ENCODE measurements at regions not wholly inside any gene's neighbourhood (a gene's known extent, or its start where the extent isn't known, plus 50 kb on each side); places are given as distances from the start of the nearest gene placed in this dataset.

GRCh38 chrX:145990051-145990450, 172.4 kb downstream of the SLITRK2 start:
- Histone ChIP-seq H2BK5ac (ENCODE audit: insufficient read length, low read length) (no peak overlapping the region), H2BK12ac (ENCODE audit: insufficient read length, low read depth, low read length) (no peak overlapping the region), H3T11ph (ENCODE audit: low read length) (no peak overlapping the region), H4K8ac (replicated peaks; ENCODE audit: insufficient read length, low read depth, low read length) (no peak overlapping the region), H3K4me2 (ENCODE audit: insufficient read depth, insufficient read length, low read length) (no peak overlapping the region), H2AFZ (ENCODE audit: low read length) (no peak overlapping the region), H2BK20ac (ENCODE audit: low read depth, low read length, poor library complexity, severe bottlenecking) (no peak overlapping the region), H2BK15ac (ENCODE audit: low read depth, low read length) (no peak overlapping the region), H3K56ac (ENCODE audit: insufficient read length, low read depth, low read length) (no peak overlapping the region), H4K91ac (ENCODE audit: insufficient read length, low read depth, low read length) (no peak overlapping the region), H3K9ac (ENCODE audit: extremely low read depth, insufficient read length, low read length) (no peak overlapping the region), H3K23me2 (ENCODE audit: insufficient read length, low read depth, low read length, poor library complexity, severe bottlenecking) (no peaks in the 10 kb centered on the region), H3K23ac (ENCODE audit: insufficient read length, low read depth, low read length) (no peak overlapping the region), H3K14ac (ENCODE audit: insufficient read depth, low read length) (no peak overlapping the region), H3K79me1 (ENCODE audit: insufficient read depth, low read depth, low read length, poor library complexity, severe bottlenecking) (no peaks in the 10 kb centered on the region), H3K27ac (ENCODE audit: insufficient read length, low read depth, low read length) (no peak overlapping the region), H3K4me1 (ENCODE audit: insufficient read depth, low read length) (no peaks in the 10 kb centered on the region), H2AK5ac (ENCODE audit: insufficient read length, low read length) (no peak overlapping the region), H3K18ac (ENCODE audit: insufficient read length, low read depth, low read length) (no peak overlapping the region), H4K20me1 (ENCODE audit: control insufficient read depth, insufficient read depth, insufficient read length) (no peaks in the 10 kb centered on the region), H2BK120ac (ENCODE audit: low read depth, low read length, poor library complexity, severe bottlenecking) (no peak overlapping the region), H3K27me3 (ENCODE audit: insufficient read depth, low read length) (no peaks in the 10 kb centered on the region), H3K79me2 (ENCODE audit: insufficient read depth, low read length) (no peaks in the 10 kb centered on the region), H3K9me3 (ENCODE audit: control insufficient read depth, low read depth, low read length) (peaks cover 49% of the 10 kb centered on the region), H4K5ac (ENCODE audit: insufficient read length, low read depth, low read length) (no peak overlapping the region), H3K4ac (ENCODE audit: low read depth, low read length) (no peak overlapping the region)
- H3K27ac Mint-ChIP-seq, result no peak overlapping the region
- peaks cover 0 to 6% (median 4%) of the 10 kb centered on the region in 3 experiments; a peak in 5 of 7 replicates for H3K36me3 Mint-ChIP-seq (ENCODE audit: insufficient read depth in 1 of 3, low read depth in 3 of 3)
- no peak for TF ChIP-seq CTCF (conservative IDR thresholded peaks at IDR 0.05)
- H3K4me1 Mint-ChIP-seq, result no peaks in the 10 kb centered on the region
- H3K27me3 Mint-ChIP-seq (ENCODE audit: low read depth), result no peaks in the 10 kb centered on the region; the same call in 1 of the 2 replicates
- peaks cover 57 to 59% of the 10 kb centered on the region in 2 experiments for H3K9me3 Mint-ChIP-seq
- no peak overlapping the region for H3K4me3 Mint-ChIP-seq
- no peak for DNase-seq
- WGBS (ENCODE audit: extremely low coverage, insufficient read length, low lambda C conversion rate), result no CpG with 5 or more reads among the region's 3 CpGs

All from H9 (cell line).